ENCODE measurements at regions not wholly inside any gene's neighbourhood (a gene's known extent, or its start where the extent isn't known, plus 50 kb on each side); places are given as distances from the start of the nearest gene placed in this dataset.
"Not testable (repeated sequence)": the region's sequence is repeated elsewhere in the genome, so short reads cannot be mapped to it uniquely, and the experiment has no call there.

DNA sequence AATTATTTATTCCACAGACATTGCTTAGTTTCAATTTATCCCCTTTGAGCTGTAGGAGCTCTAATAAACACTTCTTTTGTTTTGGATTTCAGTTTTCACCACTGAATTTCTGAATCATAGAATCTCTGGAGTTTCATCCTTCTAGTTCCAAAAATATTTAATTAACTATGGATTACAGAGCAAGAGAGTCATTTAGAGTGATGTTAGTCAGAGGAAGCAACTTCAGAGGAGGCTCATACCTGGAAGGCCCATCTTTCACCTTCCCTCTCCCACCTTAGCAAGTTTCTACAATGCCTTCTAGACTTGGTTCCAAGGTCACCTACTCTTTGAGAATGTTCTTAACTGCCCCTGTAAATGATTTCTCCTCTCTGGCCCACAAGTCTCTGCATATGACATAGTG, 353.2 kb downstream of the SPRY2 start:
- H3K9me3 ChIP-seq (ENCODE audit: control insufficient read depth, low read length): no peaks in the 10 kb centered on the region
- H3K4me3 ChIP-seq (ENCODE audit: low read length): no peak overlapping the region
- no peaks in the 10 kb centered on the region for H3K9me3 Mint-ChIP-seq
- no peak overlapping the region for H3K4me3 Mint-ChIP-seq
- H3K27me3 Mint-ChIP-seq (ENCODE audit: insufficient read depth): peaks cover 8% of the 10 kb centered on the region
- no peak for DNase-seq
- TF ChIP-seq, protein P1, sequence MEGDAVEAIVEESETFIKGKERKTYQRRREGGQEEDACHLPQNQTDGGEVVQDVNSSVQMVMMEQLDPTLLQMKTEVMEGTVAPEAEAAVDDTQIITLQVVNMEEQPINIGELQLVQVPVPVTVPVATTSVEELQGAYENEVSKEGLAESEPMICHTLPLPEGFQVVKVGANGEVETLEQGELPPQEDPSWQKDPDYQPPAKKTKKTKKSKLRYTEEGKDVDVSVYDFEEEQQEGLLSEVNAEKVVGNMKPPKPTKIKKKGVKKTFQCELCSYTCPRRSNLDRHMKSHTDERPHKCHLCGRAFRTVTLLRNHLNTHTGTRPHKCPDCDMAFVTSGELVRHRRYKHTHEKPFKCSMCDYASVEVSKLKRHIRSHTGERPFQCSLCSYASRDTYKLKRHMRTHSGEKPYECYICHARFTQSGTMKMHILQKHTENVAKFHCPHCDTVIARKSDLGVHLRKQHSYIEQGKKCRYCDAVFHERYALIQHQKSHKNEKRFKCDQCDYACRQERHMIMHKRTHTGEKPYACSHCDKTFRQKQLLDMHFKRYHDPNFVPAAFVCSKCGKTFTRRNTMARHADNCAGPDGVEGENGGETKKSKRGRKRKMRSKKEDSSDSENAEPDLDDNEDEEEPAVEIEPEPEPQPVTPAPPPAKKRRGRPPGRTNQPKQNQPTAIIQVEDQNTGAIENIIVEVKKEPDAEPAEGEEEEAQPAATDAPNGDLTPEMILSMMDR (conservative IDR thresholded peaks at IDR 0.05): no peak
- H3K36me3 Mint-ChIP-seq (ENCODE audit: low read depth): no peaks in the 10 kb centered on the region
- H3K27ac ChIP-seq (ENCODE audit: low read depth, low read length): no peak overlapping the region
- H3K4me1 ChIP-seq (ENCODE audit: control insufficient read depth, insufficient read depth, low read length): peaks cover 6% of the 10 kb centered on the region
- peaks cover 1% of the 10 kb centered on the region for H3K4me1 Mint-ChIP-seq
- no peak overlapping the region for H3K9ac ChIP-seq (ENCODE audit: extremely low read depth, low read length, poor library complexity, severe bottlenecking)
- peaks cover 7% of the 10 kb centered on the region for H3K27me3 ChIP-seq (ENCODE audit: control insufficient read depth, insufficient read depth, low read length, poor library complexity, severe bottlenecking)
- H3K36me3 ChIP-seq (ENCODE audit: control insufficient read depth, insufficient read depth, low read length): no peaks in the 10 kb centered on the region
- no peak overlapping the region for H3K27ac Mint-ChIP-seq

DNA sequence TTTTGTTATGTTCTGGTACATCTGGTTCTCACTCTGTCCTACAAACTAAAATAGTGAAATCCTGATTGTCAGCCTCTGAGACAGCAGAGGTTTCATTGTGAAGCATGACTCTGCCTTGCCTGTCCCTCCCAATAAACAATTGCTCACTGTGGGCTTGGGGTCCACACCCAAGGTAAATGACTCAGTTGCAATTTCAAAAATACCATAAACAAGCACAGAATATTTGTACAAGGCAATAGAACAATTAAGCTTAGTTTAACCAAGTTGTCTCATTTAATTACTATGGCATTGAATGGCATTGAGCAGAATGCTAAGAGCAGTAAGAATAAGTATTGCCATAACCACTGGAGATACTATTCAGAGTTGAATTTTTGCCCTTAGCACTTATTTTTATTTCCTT, 353.6 kb downstream of the SPRY2 start:
- H3K27ac Mint-ChIP-seq: no peak overlapping the region
- no peak overlapping the region for H3K27ac ChIP-seq (ENCODE audit: low read depth, low read length)
- H3K27me3 Mint-ChIP-seq (ENCODE audit: insufficient read depth): peaks cover 8% of the 10 kb centered on the region

DNA sequence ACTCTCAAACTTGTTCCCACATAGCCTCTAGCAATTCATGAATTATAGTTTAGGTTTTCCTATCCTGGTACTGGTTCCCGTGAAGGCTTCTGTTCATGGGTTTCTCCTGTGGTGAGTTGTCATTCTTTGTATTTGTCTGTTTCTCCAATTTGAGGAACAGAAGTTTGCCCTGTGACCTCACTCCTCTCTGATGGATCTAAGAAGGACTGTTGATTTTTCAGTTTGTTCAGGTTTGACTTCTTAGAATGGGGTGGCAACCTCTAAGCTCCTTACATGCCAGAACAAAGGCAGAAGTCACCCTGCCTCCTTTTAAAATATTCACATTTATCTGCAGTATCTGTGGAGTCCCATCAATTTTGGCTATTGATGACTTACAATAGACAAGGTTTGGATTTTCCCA, 354.0 kb downstream of the SPRY2 start:
- Mint-ChIP-seq H3K36me3 (ENCODE audit: low read depth) (no peaks in the 10 kb centered on the region), H3K9me3 (peaks cover 4% of the 10 kb centered on the region), H3K27ac (no peak overlapping the region), H3K4me3 (no peak overlapping the region), H3K27me3 (ENCODE audit: insufficient read depth) (peaks cover 6% of the 10 kb centered on the region), H3K4me1 (peaks cover 1% of the 10 kb centered on the region)
- 100% methylated on average over 1 of the region's 1 CpG; no CpG with 5 or more reads in 1 of the 2 experiments for WGBS, 2 experiments (ENCODE audit: insufficient coverage in 1 of 2, insufficient read length in 1 of 2)
- no peaks in the 10 kb centered on the region for H3K36me3 ChIP-seq (ENCODE audit: control insufficient read depth, insufficient read depth, low read length)
- no peak overlapping the region for H3K4me3 ChIP-seq (ENCODE audit: low read length)
- DNase-seq: no peak
- H3K27me3 ChIP-seq (ENCODE audit: control insufficient read depth, insufficient read depth, low read length, poor library complexity, severe bottlenecking): peaks cover 5% of the 10 kb centered on the region
- H3K9me3 ChIP-seq (ENCODE audit: control insufficient read depth, low read length): no peaks in the 10 kb centered on the region
- H3K27ac ChIP-seq (ENCODE audit: low read depth, low read length): no peak overlapping the region
- peaks cover 6% of the 10 kb centered on the region for H3K4me1 ChIP-seq (ENCODE audit: control insufficient read depth, insufficient read depth, low read length)
- H3K9ac ChIP-seq (ENCODE audit: extremely low read depth, low read length, poor library complexity, severe bottlenecking): no peak overlapping the region
- TF ChIP-seq, protein P1 (conservative IDR thresholded peaks at IDR 0.05): no peak

More for the DNA sequence above, 353.6 kb downstream of the SPRY2 start:
- Mint-ChIP-seq H3K4me3 (no peak overlapping the region), H3K9me3 (peaks cover 1% of the 10 kb centered on the region), H3K4me1 (peaks cover 1% of the 10 kb centered on the region), H3K36me3 (ENCODE audit: low read depth) (no peaks in the 10 kb centered on the region)
- Histone ChIP-seq H3K9ac (ENCODE audit: extremely low read depth, low read length, poor library complexity, severe bottlenecking) (no peak overlapping the region), H3K9me3 (ENCODE audit: control insufficient read depth, low read length) (no peaks in the 10 kb centered on the region), H3K27me3 (ENCODE audit: control insufficient read depth, insufficient read depth, low read length, poor library complexity, severe bottlenecking) (peaks cover 7% of the 10 kb centered on the region), H3K4me3 (ENCODE audit: low read length) (no peak overlapping the region), H3K4me1 (ENCODE audit: control insufficient read depth, insufficient read depth, low read length) (peaks cover 6% of the 10 kb centered on the region), H3K36me3 (ENCODE audit: control insufficient read depth, insufficient read depth, low read length) (no peaks in the 10 kb centered on the region)
- TF ChIP-seq, protein P1 (conservative IDR thresholded peaks at IDR 0.05): no peak
- no peak for DNase-seq

DNA sequence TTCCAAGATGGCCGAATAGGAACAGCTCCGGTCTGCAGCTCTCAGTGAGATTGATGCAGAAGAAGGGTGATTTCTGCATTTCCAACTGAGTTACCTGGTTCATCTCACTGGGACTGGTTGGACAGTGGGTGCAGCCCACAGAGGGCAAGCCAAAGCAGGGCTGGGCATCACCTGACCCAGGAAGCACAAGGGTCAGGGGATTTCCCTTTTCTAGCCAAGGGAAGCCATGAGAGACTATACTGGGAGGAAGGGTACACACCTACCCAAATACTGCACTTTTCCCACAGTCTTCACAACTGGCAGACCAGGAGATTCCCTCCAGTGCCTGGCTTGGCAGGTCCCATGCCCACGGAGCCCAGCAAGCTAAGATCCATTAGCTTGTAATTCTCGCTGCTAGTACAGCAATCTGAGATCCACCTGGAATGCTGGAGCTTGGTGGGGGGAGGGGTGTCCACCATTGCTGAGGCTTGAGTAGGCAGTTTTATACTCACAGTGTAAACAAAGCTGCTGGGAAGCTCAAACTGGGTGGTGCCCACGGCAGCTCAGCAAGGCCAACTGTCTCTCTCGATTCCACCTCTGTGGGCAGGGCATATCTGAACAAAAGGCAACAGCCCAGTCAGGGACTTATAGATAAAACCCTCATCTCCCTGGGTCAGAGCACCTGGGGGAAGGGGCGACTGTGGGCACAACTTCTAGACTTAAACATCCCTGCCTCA, 365.8 kb downstream of the SPRY2 start:
- H3K4me3 ChIP-seq (ENCODE audit: low read length); H3K27ac Mint-ChIP-seq; H3K4me3 Mint-ChIP-seq; DNase-seq; H3K4me1 Mint-ChIP-seq; H3K27ac ChIP-seq (ENCODE audit: low read depth, low read length); H3K36me3 Mint-ChIP-seq (ENCODE audit: low read depth); H3K27me3 ChIP-seq (ENCODE audit: control insufficient read depth, insufficient read depth, low read length, poor library complexity, severe bottlenecking); H3K36me3 ChIP-seq (ENCODE audit: control insufficient read depth, insufficient read depth, low read length); H3K9ac ChIP-seq (ENCODE audit: extremely low read depth, low read length, poor library complexity, severe bottlenecking); H3K4me1 ChIP-seq (ENCODE audit: control insufficient read depth, insufficient read depth, low read length); H3K27me3 Mint-ChIP-seq (ENCODE audit: insufficient read depth): not testable (repeated sequence)
- peaks cover 35% of the 10 kb centered on the region for H3K9me3 Mint-ChIP-seq
- WGBS, 2 experiments (ENCODE audit: insufficient coverage in 1 of 2, insufficient read length in 1 of 2): 95 to 100% methylated on average over 3 to 7 of the region's 7 CpGs
- peaks cover 30% of the 10 kb centered on the region for H3K9me3 ChIP-seq (ENCODE audit: control insufficient read depth, low read length)
